HG03175 (cell line): ENCODE measurements at regions not wholly inside any gene's neighbourhood (a gene's known extent, or its start where the extent isn't known, plus 50 kb on each side); places are given as distances from the start of the nearest gene placed in this dataset.

ENCODE experiments used
- ATAC-seq: cut with Tn5 transposase; IDR thresholded peaks from one replicate; pipeline ENCODE4 v1.9.1; 2021; ENCODE audit warnings: mild to moderate bottlenecking, moderate library complexity; ENCODE audit not compliant: unreplicated experiment

GRCh38 chr12:20272801-20273200 lies 95.5 kb upstream of the PDE3A start:
- no peak for ATAC-seq

GRCh38 chr12:20274008-20274407 lies 94.3 kb upstream of the PDE3A start:
- no peak for ATAC-seq

- ATAC-seq, result no peak
These were observed 90.1 kb upstream of the PDE3A start for GRCh38 chr12:20278276-20278675.

GRCh38 chr12:20280515-20280914 lies 87.8 kb upstream of the PDE3A start:
- no peak for ATAC-seq

- ATAC-seq, result no peak
These were observed 85.9 kb upstream of the PDE3A start for GRCh38 chr12:20282401-20282800.

GRCh38 chr12:20283482-20283881 lies 84.9 kb upstream of the PDE3A start:
- no peak for ATAC-seq

GRCh38 chr12:20289520-20289919 lies 78.8 kb upstream of the PDE3A start:
- no peak for ATAC-seq

- ATAC-seq, result no peak
These were observed 67.9 kb upstream of the PDE3A start for GRCh38 chr12:20300457-20300856.

- no peak for ATAC-seq
These were observed 62.9 kb upstream of the PDE3A start for GRCh38 chr12:20305470-20305869.

GRCh38 chr12:20309504-20310148 lies 58.7 kb upstream of the PDE3A start:
- ATAC-seq, result no peak

GRCh38 chr12:20314328-20314727 lies 54.0 kb upstream of the PDE3A start:
- ATAC-seq, result no peak

- no peak for ATAC-seq
These were observed 50.8 kb upstream of the PDE3A start for GRCh38 chr12:20317554-20317953.
